ENCODE measurements at regions not wholly inside any gene's neighbourhood (a gene's known extent, or its start where the extent isn't known, plus 50 kb on each side); places are given as distances from the start of the nearest gene placed in this dataset.

DNA sequence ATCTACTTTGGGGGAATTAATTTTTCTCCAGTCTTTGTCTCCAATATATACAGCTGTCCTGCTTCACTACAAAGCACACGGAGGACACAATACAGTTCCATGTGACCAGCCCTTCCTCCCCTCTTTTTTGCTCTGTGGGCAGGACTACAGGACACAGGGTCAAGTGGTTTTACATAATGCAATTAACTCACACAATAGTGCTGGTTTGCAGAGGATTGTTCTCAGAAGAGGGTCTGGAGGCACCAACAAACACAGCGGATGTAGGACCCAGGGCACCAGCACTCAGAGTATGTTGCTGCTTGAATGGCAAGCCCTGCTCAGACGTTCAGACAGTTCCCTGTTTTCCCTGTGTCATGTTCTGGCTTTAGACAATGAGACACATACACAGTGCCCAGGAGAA lies 52.0 kb upstream of the NPTX2 start:
- H3K27ac ChIP-seq (ENCODE audit: low read depth), result no peak overlapping the region
- 62% methylated on average over 3 of the region's 3 CpGs for WGBS
- H3K36me3 ChIP-seq (ENCODE audit: insufficient read depth), result no peaks in the 10 kb centered on the region
- no peaks in the 10 kb centered on the region for H3K4me1 ChIP-seq (ENCODE audit: insufficient read depth)
- no peak overlapping the region for H3K4me3 ChIP-seq (ENCODE audit: low read depth, low read length)
- no peak for DNase-seq (ENCODE audit: extremely low spot score)

GRCh38 chr7:98562871-98563495 lies 54.1 kb upstream of the NPTX2 start:
- 72% methylated on average over 5 of the region's 5 CpGs for WGBS
- no peak for DNase-seq (ENCODE audit: extremely low spot score)

GRCh38 chr7:98562381-98562823 lies 54.7 kb upstream of the NPTX2 start:
- Histone ChIP-seq H3K27ac (ENCODE audit: low read depth) (no peak overlapping the region), H3K4me3 (ENCODE audit: low read depth, low read length) (no peak overlapping the region), H3K4me1 (ENCODE audit: insufficient read depth) (no peaks in the 10 kb centered on the region), H3K36me3 (ENCODE audit: insufficient read depth) (no peaks in the 10 kb centered on the region)
- DNase-seq (ENCODE audit: extremely low spot score), result no peak

More at GRCh38 chr7:98562871-98563495, 54.1 kb upstream of the NPTX2 start:
- Histone ChIP-seq H3K4me1 (ENCODE audit: insufficient read depth) (no peaks in the 10 kb centered on the region), H3K4me3 (ENCODE audit: low read depth, low read length) (no peak overlapping the region), H3K36me3 (ENCODE audit: insufficient read depth) (no peaks in the 10 kb centered on the region), H3K27ac (ENCODE audit: low read depth) (no peak overlapping the region)

DNA sequence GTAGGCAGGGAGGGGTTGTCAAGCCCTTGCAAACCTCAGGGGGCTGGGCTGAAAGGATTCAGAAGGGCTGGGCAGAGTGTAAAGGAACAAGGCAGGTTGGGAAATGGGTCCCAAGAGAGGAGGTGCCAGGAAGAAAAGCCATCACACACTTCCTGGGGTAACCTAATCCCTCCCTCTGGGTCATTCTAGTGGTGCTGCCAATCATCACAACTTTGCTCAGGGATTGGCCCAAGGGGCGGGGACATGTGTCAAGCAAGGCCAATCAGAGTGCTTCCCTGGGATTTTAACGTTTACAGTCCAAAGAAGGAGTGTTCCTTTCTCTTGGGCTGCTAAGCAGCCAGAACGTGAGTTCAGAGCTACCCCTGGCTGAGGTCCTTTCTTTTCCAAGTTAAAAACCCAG lies 57.1 kb upstream of the NPTX2 start:
- Histone ChIP-seq H3K27ac (ENCODE audit: low read depth) (no peak overlapping the region), H3K36me3 (ENCODE audit: insufficient read depth) (no peaks in the 10 kb centered on the region), H3K4me3 (ENCODE audit: low read depth, low read length) (no peak overlapping the region), H3K4me1 (ENCODE audit: insufficient read depth) (no peaks in the 10 kb centered on the region)
- no peak for DNase-seq (ENCODE audit: extremely low spot score)
- 50% methylated on average over 3 of the region's 3 CpGs for WGBS

GRCh38 chr7:98559219-98559618 lies 57.9 kb upstream of the NPTX2 start:
- no peak overlapping the region for H3K27ac ChIP-seq (ENCODE audit: low read depth)
- H3K36me3 ChIP-seq (ENCODE audit: insufficient read depth), result no peaks in the 10 kb centered on the region
- no peak for DNase-seq (ENCODE audit: extremely low spot score)
- H3K4me1 ChIP-seq (ENCODE audit: insufficient read depth), result no peaks in the 10 kb centered on the region
- WGBS, result 88% methylated on average over 3 of the region's 3 CpGs
- H3K4me3 ChIP-seq (ENCODE audit: low read depth, low read length), result no peak overlapping the region

GRCh38 chr7:98557538-98558031 lies 59.5 kb upstream of the NPTX2 start:
- WGBS, result 63% methylated on average over 11 of the region's 11 CpGs
- H3K4me1 ChIP-seq (ENCODE audit: insufficient read depth), result no peaks in the 10 kb centered on the region
- H3K4me3 ChIP-seq (ENCODE audit: low read depth, low read length), result no peak overlapping the region
- no peak for DNase-seq (ENCODE audit: extremely low spot score)
- no peaks in the 10 kb centered on the region for H3K36me3 ChIP-seq (ENCODE audit: insufficient read depth)
- H3K27ac ChIP-seq (ENCODE audit: low read depth), result no peak overlapping the region

GRCh38 chr7:98556288-98556687 lies 60.8 kb upstream of the NPTX2 start:
- Histone ChIP-seq H3K27ac (ENCODE audit: low read depth) (no peak overlapping the region), H3K4me1 (ENCODE audit: insufficient read depth) (no peaks in the 10 kb centered on the region), H3K36me3 (ENCODE audit: insufficient read depth) (no peaks in the 10 kb centered on the region), H3K4me3 (ENCODE audit: low read depth, low read length) (no peak overlapping the region)
- no peak for DNase-seq (ENCODE audit: extremely low spot score)
- WGBS, result 79% methylated on average over 12 of the region's 12 CpGs

DNA sequence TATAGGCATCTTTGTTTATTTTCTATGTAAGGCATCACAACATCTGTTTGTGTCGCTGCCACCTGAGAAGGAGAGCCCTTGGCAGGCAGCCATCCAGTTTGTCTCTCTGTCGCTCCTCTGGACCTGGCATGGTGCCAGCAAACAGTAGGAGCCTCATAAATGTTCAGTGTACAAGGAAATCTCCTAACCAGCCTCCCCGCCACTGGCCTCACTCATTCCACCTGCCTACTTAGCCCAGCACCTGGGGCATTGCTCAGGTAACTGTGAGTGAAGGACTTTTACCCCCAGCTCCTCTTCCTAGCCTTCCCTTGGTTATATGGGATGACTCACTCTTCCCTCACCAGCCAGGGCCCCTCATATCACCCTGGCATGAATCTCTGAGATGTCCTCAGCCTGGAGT lies 61.7 kb upstream of the NPTX2 start:
- no peak for DNase-seq (ENCODE audit: extremely low spot score)
- 61% methylated on average over 3 of the region's 3 CpGs for WGBS
- H3K4me3 ChIP-seq (ENCODE audit: low read depth, low read length), result no peak overlapping the region
- no peak overlapping the region for H3K27ac ChIP-seq (ENCODE audit: low read depth)
- no peaks in the 10 kb centered on the region for H3K4me1 ChIP-seq (ENCODE audit: insufficient read depth)
- no peaks in the 10 kb centered on the region for H3K36me3 ChIP-seq (ENCODE audit: insufficient read depth)

DNA sequence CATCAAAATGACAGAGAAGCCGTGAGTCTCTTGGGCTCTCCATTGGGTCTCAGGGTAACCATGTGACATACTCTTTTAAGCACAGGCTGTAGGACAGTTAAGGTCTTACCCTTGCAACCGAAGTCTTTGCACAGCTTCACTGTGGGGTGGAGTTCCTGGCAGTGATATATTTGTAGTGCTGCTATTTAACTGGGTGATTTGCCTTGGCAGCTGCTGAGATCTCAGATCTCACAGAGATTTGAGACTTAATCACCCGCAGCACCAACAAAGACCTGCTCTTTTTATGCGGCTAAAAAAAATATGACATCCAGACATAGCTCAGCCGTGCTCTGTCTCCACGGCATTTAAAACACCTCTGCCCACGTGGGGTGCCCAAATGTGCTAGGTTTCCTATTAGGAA lies 63.4 kb upstream of the NPTX2 start:
- no peaks in the 10 kb centered on the region for H3K36me3 ChIP-seq (ENCODE audit: insufficient read depth)
- H3K4me1 ChIP-seq (ENCODE audit: insufficient read depth), result no peaks in the 10 kb centered on the region
- H3K27ac ChIP-seq (ENCODE audit: low read depth), result no peak overlapping the region
- no peak overlapping the region for H3K4me3 ChIP-seq (ENCODE audit: low read depth, low read length)
- DNase-seq (ENCODE audit: extremely low spot score), result no peak
- 67% methylated on average over 7 of the region's 7 CpGs for WGBS

- Histone ChIP-seq H3K27ac (ENCODE audit: low read depth) (no peak overlapping the region), H3K4me1 (ENCODE audit: insufficient read depth) (no peaks in the 10 kb centered on the region), H3K4me3 (ENCODE audit: low read depth, low read length) (no peak overlapping the region), H3K36me3 (ENCODE audit: insufficient read depth) (no peaks in the 10 kb centered on the region)
- no peak for DNase-seq (ENCODE audit: extremely low spot score)
- 37% methylated on average over 9 of the region's 9 CpGs for WGBS
Measured at GRCh38 chr7:98551611-98552273, 65.3 kb upstream of the NPTX2 start.

GRCh38 chr7:98548971-98549370 lies 68.1 kb upstream of the NPTX2 start:
- no peak overlapping the region for H3K27ac ChIP-seq (ENCODE audit: low read depth)
- WGBS, result 78% methylated on average over 6 of the region's 6 CpGs
- H3K36me3 ChIP-seq (ENCODE audit: insufficient read depth), result no peaks in the 10 kb centered on the region
- H3K4me1 ChIP-seq (ENCODE audit: insufficient read depth), result no peaks in the 10 kb centered on the region
- no peak overlapping the region for H3K4me3 ChIP-seq (ENCODE audit: low read depth, low read length)
- DNase-seq (ENCODE audit: extremely low spot score), result no peak

DNA sequence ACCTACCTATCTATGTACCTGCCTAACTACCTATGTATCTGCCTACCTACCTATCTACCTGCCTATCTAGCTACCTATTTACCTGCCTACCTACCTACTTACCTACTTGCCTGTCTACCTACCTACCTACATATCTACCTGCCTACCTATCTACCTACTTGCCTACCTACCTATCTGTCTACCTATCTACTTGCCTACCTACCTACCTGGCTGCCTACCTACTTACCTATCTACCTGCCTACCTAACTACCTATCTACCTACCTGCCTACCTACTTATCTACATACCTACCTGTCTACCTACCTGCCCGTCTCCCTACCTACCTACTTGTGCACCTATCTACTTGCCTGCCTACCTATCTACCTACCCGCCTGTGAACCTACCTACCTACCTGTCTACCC lies 68.7 kb upstream of the NPTX2 start:
- WGBS, result 88% methylated on average over 2 of the region's 2 CpGs
- Histone ChIP-seq H3K27ac (ENCODE audit: low read depth) (no peak overlapping the region), H3K4me1 (ENCODE audit: insufficient read depth) (no peaks in the 10 kb centered on the region), H3K4me3 (ENCODE audit: low read depth, low read length) (no peak overlapping the region), H3K36me3 (ENCODE audit: insufficient read depth) (no peaks in the 10 kb centered on the region)
- DNase-seq (ENCODE audit: extremely low spot score), result no peak

GRCh38 chr7:98541101-98541500 lies 76.0 kb upstream of the NPTX2 start:
- H3K36me3 ChIP-seq (ENCODE audit: insufficient read depth), result no peaks in the 10 kb centered on the region
- H3K4me3 ChIP-seq (ENCODE audit: low read depth, low read length), result no peak overlapping the region
- WGBS, result 83% methylated on average over 10 of the region's 10 CpGs
- H3K27ac ChIP-seq (ENCODE audit: low read depth), result no peak overlapping the region
- no peak for DNase-seq (ENCODE audit: extremely low spot score)
- no peaks in the 10 kb centered on the region for H3K4me1 ChIP-seq (ENCODE audit: insufficient read depth)

GRCh38 chr7:98539865-98540264 lies 77.2 kb upstream of the NPTX2 start:
- no peak overlapping the region for H3K27ac ChIP-seq (ENCODE audit: low read depth)
- no peaks in the 10 kb centered on the region for H3K4me1 ChIP-seq (ENCODE audit: insufficient read depth)
- no peaks in the 10 kb centered on the region for H3K36me3 ChIP-seq (ENCODE audit: insufficient read depth)
- no peak for DNase-seq (ENCODE audit: extremely low spot score)
- H3K4me3 ChIP-seq (ENCODE audit: low read depth, low read length), result no peak overlapping the region
- WGBS, result 76% methylated on average over 1 of the region's 1 CpG

All from urinary bladder (tissue), 3 donors.